HepG2 (cell line): ENCODE measurements at regions not wholly inside any gene's neighbourhood (a gene's known extent, or its start where the extent isn't known, plus 50 kb on each side); places are given as distances from the start of the nearest gene placed in this dataset.

Source experiments
- CBX5 ChIP-seq: sonication (generic); formaldehyde crosslinking; IDR thresholded peaks from 2 replicates; pipeline ENCODE4 v1.4.0; 2020; ENCODE audit warnings: missing genetic modification reagents, borderline replicate concordance
- KDM2A ChIP-seq: sonication (generic); formaldehyde crosslinking; IDR thresholded peaks from 2 replicates; pipeline ENCODE4 v1.4.0; 2020; ENCODE audit warnings: low read depth, missing genetic modification reagents, borderline replicate concordance
- PPARG ChIP-seq: conservative IDR thresholded peaks from 2 replicates; pipeline ENCODE4 v1.6.1; 2016; ENCODE audit warnings: missing biosample characterization, missing genetic modification reagents
- ZNF580 ChIP-seq: IDR thresholded peaks from 2 replicates; pipeline ENCODE4 v1.6.1; 2016; ENCODE audit warnings: low read depth, borderline replicate concordance
- ZNF605 ChIP-seq: sonication (generic); formaldehyde crosslinking; IDR thresholded peaks from 2 replicates; pipeline ENCODE4 v1.8.0; 2022; ENCODE audit warnings: mild to moderate bottlenecking, missing genetic modification reagents
- ZNF7 ChIP-seq: IDR thresholded peaks from 2 replicates; pipeline ENCODE4 v1.6.1; 2016; ENCODE audit warnings: missing biosample characterization, missing genetic modification reagents
- ZSCAN22 ChIP-seq: sonication (generic); formaldehyde crosslinking; IDR thresholded peaks from 2 replicates; pipeline ENCODE4 v1.4.0; 2020; ENCODE audit warnings: mild to moderate bottlenecking, missing genetic modification reagents
- small RNA-seq, 3 experiments: library from RNA; depleted of rRNA; stranded (forward); fragments of <200 nt; gene quantifications; one replicate each; pipeline ENCODE3, GENCODE V24; 2012; ENCODE audit warnings: low read depth in 2 of 3, low replicate concordance in 1 of 3; ENCODE audit not compliant: insufficient read length in 3 of 3, insufficient read depth in 2 of 3
- TF ChIP-seq, protein P1 (sequence below): sonication (generic); formaldehyde crosslinking; IDR thresholded peaks from 2 replicates; pipeline ENCODE4 v1.9.0; 2021; ENCODE audit warnings: missing genetic modification reagents, mild to moderate bottlenecking, borderline replicate concordance
- TF ChIP-seq, protein P2 (sequence below), 2 experiments: sonication (generic) in 1 of 2; formaldehyde crosslinking in 1 of 2; IDR thresholded peaks; 2 replicates each; pipeline versions ENCODE4 v1.4.0 to v1.6.1; 2018 to 2020; ENCODE audit warnings: missing genetic modification reagents in 2 of 2, borderline replicate concordance in 1 of 2, low read depth in 1 of 2, mild to moderate bottlenecking in 1 of 2, missing biosample characterization in 1 of 2

DNA sequence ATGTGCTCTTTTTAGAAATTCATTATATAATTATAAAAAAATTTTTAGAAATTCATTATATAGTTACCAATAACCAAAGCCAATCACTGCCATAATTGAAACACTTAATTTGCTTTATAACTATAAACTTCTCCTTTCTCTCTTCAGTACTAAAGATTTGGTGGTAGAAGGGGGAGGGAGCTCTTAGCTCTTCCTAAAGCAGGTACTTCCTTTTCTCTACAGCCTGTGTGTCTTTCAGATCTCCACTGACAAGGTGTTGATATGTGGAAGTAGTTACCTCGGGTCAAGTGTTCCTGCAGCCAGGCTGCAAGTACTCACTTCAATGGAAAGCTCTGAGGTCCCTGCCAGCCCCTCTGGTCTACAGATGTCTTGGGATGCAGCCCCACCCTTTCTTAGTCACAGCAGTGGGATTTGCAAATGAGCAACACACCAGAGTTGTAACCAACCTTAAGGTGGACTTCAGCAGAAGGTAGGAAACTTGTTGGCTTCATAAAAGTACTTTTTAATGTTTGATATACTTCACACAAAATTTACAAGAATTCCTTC, 690.0 kb downstream of the ARHGAP15 start (continued):
- TF ChIP-seq, protein P1, sequence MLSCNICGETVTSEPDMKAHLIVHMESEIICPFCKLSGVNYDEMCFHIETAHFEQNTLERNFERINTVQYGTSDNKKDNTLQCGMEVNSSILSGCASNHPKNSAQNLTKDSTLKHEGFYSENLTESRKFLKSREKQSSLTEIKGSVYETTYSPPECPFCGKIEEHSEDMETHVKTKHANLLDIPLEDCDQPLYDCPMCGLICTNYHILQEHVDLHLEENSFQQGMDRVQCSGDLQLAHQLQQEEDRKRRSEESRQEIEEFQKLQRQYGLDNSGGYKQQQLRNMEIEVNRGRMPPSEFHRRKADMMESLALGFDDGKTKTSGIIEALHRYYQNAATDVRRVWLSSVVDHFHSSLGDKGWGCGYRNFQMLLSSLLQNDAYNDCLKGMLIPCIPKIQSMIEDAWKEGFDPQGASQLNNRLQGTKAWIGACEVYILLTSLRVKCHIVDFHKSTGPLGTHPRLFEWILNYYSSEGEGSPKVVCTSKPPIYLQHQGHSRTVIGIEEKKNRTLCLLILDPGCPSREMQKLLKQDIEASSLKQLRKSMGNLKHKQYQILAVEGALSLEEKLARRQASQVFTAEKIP: no peak
- TF ChIP-seq CBX5 (CRISPR knock-in tag) (no peak), ZSCAN22 (CRISPR knock-in tag) (no peak), PPARG (no peak), KDM2A (CRISPR knock-in tag) (no peak), ZNF580 (CRISPR knock-in tag) (no peak), ZNF605 (CRISPR knock-in tag) (no peak), ZNF7 (CRISPR knock-in tag) (no peak)
- TF ChIP-seq, protein P2, sequence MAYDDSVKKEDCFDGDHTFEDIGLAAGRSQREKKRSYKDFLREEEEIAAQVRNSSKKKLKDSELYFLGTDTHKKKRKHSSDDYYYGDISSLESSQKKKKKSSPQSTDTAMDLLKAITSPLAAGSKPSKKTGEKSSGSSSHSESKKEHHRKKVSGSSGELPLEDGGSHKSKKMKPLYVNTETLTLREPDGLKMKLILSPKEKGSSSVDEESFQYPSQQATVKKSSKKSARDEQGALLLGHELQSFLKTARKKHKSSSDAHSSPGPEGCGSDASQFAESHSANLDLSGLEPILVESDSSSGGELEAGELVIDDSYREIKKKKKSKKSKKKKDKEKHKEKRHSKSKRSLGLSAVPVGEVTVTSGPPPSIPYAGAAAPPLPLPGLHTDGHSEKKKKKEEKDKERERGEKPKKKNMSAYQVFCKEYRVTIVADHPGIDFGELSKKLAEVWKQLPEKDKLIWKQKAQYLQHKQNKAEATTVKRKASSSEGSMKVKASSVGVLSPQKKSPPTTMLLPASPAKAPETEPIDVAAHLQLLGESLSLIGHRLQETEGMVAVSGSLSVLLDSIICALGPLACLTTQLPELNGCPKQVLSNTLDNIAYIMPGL (CRISPR knock-in tag; IDR thresholded peaks at IDR 0.05; ENCODE audit: borderline replicate concordance in 1 of 2, low read depth in 1 of 2): no peak
- TF ChIP-seq, all 625 proteins: peak for 0

Small RNA genes in the stretch of these regions (small RNA-seq; reads per million reads assigned to genes)
- gene RF00019: 0 reads per million in 3 experiments
